ENCODE measurements at regions not wholly inside any gene's neighbourhood (a gene's known extent, or its start where the extent isn't known, plus 50 kb on each side); places are given as distances from the start of the nearest gene placed in this dataset.

- no peak for TF ChIP-seq ZNF563 (CRISPR knock-in tag; IDR thresholded peaks at IDR 0.05)
- no peak for TF ChIP-seq CSRNP2 (CRISPR knock-in tag; conservative IDR thresholded peaks at IDR 0.05; ENCODE audit: low read depth)
- no peak for TF ChIP-seq TAF15 (IDR thresholded peaks at IDR 0.05; ENCODE audit: low read depth, low read length, poor library complexity, severe bottlenecking)
- no peak for TF ChIP-seq MEIS2 (CRISPR knock-in tag; IDR thresholded peaks at IDR 0.05)
These were observed 100.2 kb upstream of the GPR26 start (continued) for GRCh38 chr10:123565691-123566660.

GRCh38 chr10:123567984-123568739 is 98.0 kb upstream of the GPR26 start:
- Histone ChIP-seq H2AFZ (ENCODE audit: low read length) (no peak overlapping the region), H3K36me3 (replicated peaks in 1 of 2; ENCODE audit: control insufficient read depth in 1 of 2, insufficient read depth in 2 of 2, low read length in 2 of 2) (no peaks in the 10 kb centered on the region), H3K4me3 (replicated peaks in 1 of 3; ENCODE audit: insufficient read depth in 1 of 3, low read depth in 2 of 3, low read length in 3 of 3) (no peak overlapping the region), H3K9me3 (ENCODE audit: low read length) (no peaks in the 10 kb centered on the region), H4K20me1 (ENCODE audit: insufficient read depth, low read length) (no peaks in the 10 kb centered on the region), H3K4me2 (ENCODE audit: low read depth, low read length) (no peak overlapping the region), H3K27me3 (ENCODE audit: control insufficient read depth in 1 of 2, insufficient read depth in 2 of 2, low read length in 2 of 2) (peaks cover 1 to 44% of the 10 kb centered on the region in 2 experiments; a peak in 4 of 5 replicates), H3K79me2 (ENCODE audit: insufficient read depth, low read length) (no peaks in the 10 kb centered on the region), H3K9ac (ENCODE audit: insufficient read depth, low read depth, low read length) (no peak overlapping the region), H3K27ac (ENCODE audit: extremely low read length, insufficient read depth, low read length) (no peak overlapping the region), H3K4me1 (ENCODE audit: insufficient read depth, low read length) (no peaks in the 10 kb centered on the region)
- no TSS peak for BruUV-seq (replicated peaks)
- WGBS (ENCODE audit: low lambda C conversion rate): 36% methylated on average over 19 of the region's 21 CpGs
- CTCF ChIA-PET (ENCODE audit: low intra/inter-chr PET ratio, low total read pairs): no interaction called here
- FAIRE-seq: no peak
- in situ Hi-C loops (cut with HindIII; ENCODE audit: extremely low pct_ligation_motif_present, low pct_unique_long_range_greater_than_20kb) (loop anchor here (10.0 to 25.0 kb wide), 2 partner anchors 523 to 931 kb away; no protein-coding TSS in a partner anchor), intact Hi-C loops (cut with micrococcal nuclease; ENCODE audit: unreplicated experiment) (no loop called here)
- DNase-seq (ENCODE audit: low spot score): no peak
- no peak for ATAC-seq
- POLR2A ChIA-PET: no interaction called here
- TF ChIP-seq AFF4 (CRISPR knock-in tag; IDR thresholded peaks at IDR 0.05) (no peak), PRPF4 (IDR thresholded peaks at IDR 0.05; ENCODE audit: low read depth, low read length, poor library complexity, severe bottlenecking) (no peak), ZNF180 (CRISPR knock-in tag; IDR thresholded peaks at IDR 0.05; ENCODE audit: borderline replicate concordance, low read depth) (no peak), AHDC1 (CRISPR knock-in tag; IDR thresholded peaks at IDR 0.05; ENCODE audit: borderline replicate concordance) (no peak)

All from HepG2 (cell line).